Endothelial cell of umbilical vein (primary cell): ENCODE measurements at regions not wholly inside any gene's neighbourhood (a gene's known extent, or its start where the extent isn't known, plus 50 kb on each side); places are given as distances from the start of the nearest gene placed in this dataset.

Experiments
- EZH2 ChIP-seq: IDR thresholded peaks from 2 replicates; pipeline ENCODE4 v1.6.1; 2012; ENCODE audit warnings: borderline replicate concordance, low read depth, mild to moderate bottlenecking, moderate library complexity, low read length, inconsistent platforms; ENCODE audit not compliant: severe bottlenecking
- FOS ChIP-seq: IDR thresholded peaks from 2 replicates; pipeline ENCODE4 v1.6.1; 2011; ENCODE audit warnings: mild to moderate bottlenecking, low read length, moderate library complexity, borderline replicate concordance; ENCODE audit not compliant: insufficient read depth
- GATA2 ChIP-seq: IDR thresholded peaks from 2 replicates; pipeline ENCODE4 v1.7.0; 2011; ENCODE audit warnings: low read depth, mild to moderate bottlenecking, moderate library complexity, mixed read lengths, low read length; ENCODE audit not compliant: insufficient read length, insufficient read depth
- JUN ChIP-seq: IDR thresholded peaks from 2 replicates; pipeline ENCODE4 v1.6.1; 2011; ENCODE audit warnings: borderline replicate concordance, low read depth; ENCODE audit not compliant: insufficient read length, insufficient read depth
- MYC ChIP-seq: IDR thresholded peaks from one replicate; pipeline ENCODE4 v1.6.1; 2011; ENCODE audit warnings: mild to moderate bottlenecking, low read depth, low read length
- POLR2A ChIP-seq: IDR thresholded peaks from 2 replicates; pipeline ENCODE4 v1.6.1; 2012; ENCODE audit warnings: low read depth, mild to moderate bottlenecking, control low read depth, low read length
- POLR2AphosphoS5 ChIP-seq: IDR thresholded peaks from 2 replicates; pipeline ENCODE4 v1.6.1; 2012; ENCODE audit warnings: low read depth, mild to moderate bottlenecking, control low read depth, low read length, moderate library complexity; ENCODE audit not compliant: insufficient read depth
- TF ChIP-seq, protein P1 (sequence below), 2 donors: IDR thresholded peaks; 1 replicate in 1 of 2; 2 replicates in 1 of 2; pipeline ENCODE4 v1.5.1; 2011; ENCODE audit warnings: low read length in 2 of 2, mild to moderate bottlenecking in 2 of 2, moderate library complexity in 2 of 2, control low read depth in 1 of 2, inconsistent platforms in 1 of 2, low read depth in 1 of 2; ENCODE audit not compliant: insufficient read depth in 1 of 2; ENCODE audit errors: extremely low read depth in 1 of 2
- TF ChIP-seq, protein P2 (sequence below): IDR thresholded peaks from 2 replicates; pipeline ENCODE4 v1.6.1; 2011; ENCODE audit not compliant: insufficient read depth, insufficient read length

DNA sequence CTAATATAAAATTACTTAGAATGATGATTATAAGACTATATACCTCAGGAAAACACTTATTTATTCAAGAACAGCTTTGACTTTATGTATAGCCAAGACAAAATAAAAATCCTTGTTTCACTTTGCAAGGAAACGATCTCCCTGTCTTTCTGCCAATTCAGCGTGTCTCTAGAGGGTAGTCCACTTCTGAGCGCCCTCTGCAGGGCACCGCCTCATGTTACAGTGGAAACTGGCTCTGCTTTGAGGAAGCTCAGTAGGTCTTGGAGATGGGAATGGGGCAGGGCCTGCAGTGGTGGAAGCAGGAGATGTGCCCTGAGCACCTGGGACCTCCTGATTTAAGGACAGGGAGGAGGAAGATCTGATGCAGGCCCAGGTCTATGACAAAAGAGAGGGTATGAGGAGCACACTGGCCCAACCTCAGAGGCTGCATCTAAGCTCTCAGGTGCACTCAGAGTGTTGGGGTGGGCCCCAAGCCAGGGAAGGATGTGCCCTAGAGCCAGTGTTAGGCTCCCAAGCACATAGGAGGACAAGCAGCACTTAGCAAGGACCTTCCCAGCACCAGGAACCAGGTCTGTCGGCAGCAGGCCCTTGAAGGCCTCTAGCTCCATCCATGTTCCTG is 481.0 kb downstream of the TNS3 start:
- TF ChIP-seq MYC (no peak), POLR2AphosphoS5 (no peak), EZH2 (no peak), POLR2A (no peak), JUN (no peak), FOS (no peak), GATA2 (no peak)
- TF ChIP-seq, protein P1, sequence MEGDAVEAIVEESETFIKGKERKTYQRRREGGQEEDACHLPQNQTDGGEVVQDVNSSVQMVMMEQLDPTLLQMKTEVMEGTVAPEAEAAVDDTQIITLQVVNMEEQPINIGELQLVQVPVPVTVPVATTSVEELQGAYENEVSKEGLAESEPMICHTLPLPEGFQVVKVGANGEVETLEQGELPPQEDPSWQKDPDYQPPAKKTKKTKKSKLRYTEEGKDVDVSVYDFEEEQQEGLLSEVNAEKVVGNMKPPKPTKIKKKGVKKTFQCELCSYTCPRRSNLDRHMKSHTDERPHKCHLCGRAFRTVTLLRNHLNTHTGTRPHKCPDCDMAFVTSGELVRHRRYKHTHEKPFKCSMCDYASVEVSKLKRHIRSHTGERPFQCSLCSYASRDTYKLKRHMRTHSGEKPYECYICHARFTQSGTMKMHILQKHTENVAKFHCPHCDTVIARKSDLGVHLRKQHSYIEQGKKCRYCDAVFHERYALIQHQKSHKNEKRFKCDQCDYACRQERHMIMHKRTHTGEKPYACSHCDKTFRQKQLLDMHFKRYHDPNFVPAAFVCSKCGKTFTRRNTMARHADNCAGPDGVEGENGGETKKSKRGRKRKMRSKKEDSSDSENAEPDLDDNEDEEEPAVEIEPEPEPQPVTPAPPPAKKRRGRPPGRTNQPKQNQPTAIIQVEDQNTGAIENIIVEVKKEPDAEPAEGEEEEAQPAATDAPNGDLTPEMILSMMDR (IDR thresholded peaks at IDR 0.05; ENCODE audit: extremely low read depth in 1 of 2, insufficient read depth in 1 of 2, low read depth in 1 of 2, low read length in 2 of 2), result peak; percentile 69 to 79
- TF ChIP-seq, protein P2, sequence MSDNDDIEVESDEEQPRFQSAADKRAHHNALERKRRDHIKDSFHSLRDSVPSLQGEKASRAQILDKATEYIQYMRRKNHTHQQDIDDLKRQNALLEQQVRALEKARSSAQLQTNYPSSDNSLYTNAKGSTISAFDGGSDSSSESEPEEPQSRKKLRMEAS, result no peak
